SH-SY5Y (cell line): ENCODE measurements at regions not wholly inside any gene's neighbourhood (a gene's known extent, or its start where the extent isn't known, plus 50 kb on each side); places are given as distances from the start of the nearest gene placed in this dataset.

Source experiments
- GATA2 ChIP-seq: IDR thresholded peaks from 2 replicates; pipeline ENCODE4 v1.6.1; 2011; ENCODE audit warnings: mild to moderate bottlenecking, low read depth, low read length
- GATA3 ChIP-seq: IDR thresholded peaks from 2 replicates; pipeline ENCODE4 v1.6.1; 2011; ENCODE audit warnings: low read depth, mild to moderate bottlenecking, low read length, moderate library complexity

- no peak for TF ChIP-seq GATA2
- no peak for TF ChIP-seq GATA3
Measured at GRCh38 chr12:9347328-9348127, 139.3 kb upstream of the PZP start.
